Lower leg skin (tissue), 4 donors: ENCODE measurements at regions not wholly inside any gene's neighbourhood (a gene's known extent, or its start where the extent isn't known, plus 50 kb on each side); places are given as distances from the start of the nearest gene placed in this dataset.

Experiments
- DNase-seq, 2 donors: peaks; one replicate each; pipeline ENCODE4 v3.0.0-alpha.2; 2019; ENCODE audit warnings: low spot score in 2 of 2
- H3K4me3 ChIP-seq: fragments of 200-600 bp; sonication (generic); 2 replicates; pipeline ENCODE4 v1.5.1; 2017; ENCODE audit warnings: mild to moderate bottlenecking, low read depth; ENCODE audit not compliant: poor library complexity, severe bottlenecking
- CTCF ChIP-seq, 3 donors: fragments of 450-650 bp; IDR thresholded peaks; one replicate each; pipeline ENCODE4 v1.5.1; 2016; ENCODE audit warnings: antibody characterized with exemption in 3 of 3, mild to moderate bottlenecking in 3 of 3, moderate library complexity in 2 of 3
- POLR2A ChIP-seq, 2 donors: fragments of 450-650 bp; IDR thresholded peaks; one replicate each; pipeline ENCODE4 v1.6.1; 2016 to 2017; ENCODE audit warnings: antibody characterized with exemption in 2 of 2, mild to moderate bottlenecking in 1 of 2, moderate library complexity in 1 of 2
- WGBS, 2 donors: methylation state at CpG; one replicate each; pipeline ENCODE4 v1.1.5; 2018; 5-methylcytosine and 5-hydroxymethylcytosine counted together
- intact Hi-C: fragments of 100-400 bp; cut with DNase I; formaldehyde crosslinking; loops from one replicate; pipeline ENCODE4 v1.15.0; 2023; ENCODE audit warnings: low total_unique reads

GRCh38 chr13:33891196-33891742, 73.3 kb downstream of the RFC3 start:
- no peak for DNase-seq
- H3K4me3 ChIP-seq = no peak overlapping the region
- TF ChIP-seq CTCF (IDR thresholded peaks at IDR 0.05) (no peak), POLR2A (IDR thresholded peaks at IDR 0.05) (no peak)
- intact Hi-C loops = no loop called here

GRCh38 chr13:33893559-33893958, 75.6 kb downstream of the RFC3 start:
- H3K4me3 ChIP-seq = no peak overlapping the region
- intact Hi-C loops = no loop called here
- TF ChIP-seq POLR2A (IDR thresholded peaks at IDR 0.05) = no peak
- TF ChIP-seq CTCF (IDR thresholded peaks at IDR 0.05) = no peak
- no peak for DNase-seq

GRCh38 chr13:33904431-33904830, 86.5 kb downstream of the RFC3 start:
- no peak for DNase-seq
- intact Hi-C loops = no loop called here
- no peak overlapping the region for H3K4me3 ChIP-seq
- WGBS, 2 donors = 83 to 88% methylated on average over 8 of the region's 8 CpGs
- TF ChIP-seq CTCF (IDR thresholded peaks at IDR 0.05) (no peak), POLR2A (IDR thresholded peaks at IDR 0.05) (no peak)

- 91 to 92% methylated on average over 1 of the region's 1 CpG for WGBS, 2 donors
- intact Hi-C loops = no loop called here
- no peak for TF ChIP-seq POLR2A (IDR thresholded peaks at IDR 0.05)
- no peak for TF ChIP-seq CTCF (IDR thresholded peaks at IDR 0.05)
- H3K4me3 ChIP-seq = no peak overlapping the region
- DNase-seq = no peak
Measured at GRCh38 chr13:33908116-33908515, 90.2 kb downstream of the RFC3 start.

- TF ChIP-seq POLR2A (IDR thresholded peaks at IDR 0.05) = no peak
- no peak for TF ChIP-seq CTCF (IDR thresholded peaks at IDR 0.05)
- intact Hi-C loops = no loop called here
- no peak overlapping the region for H3K4me3 ChIP-seq
- 40 to 56% methylated on average over 1 of the region's 1 CpG for WGBS, 2 donors
- DNase-seq = no peak
Measured at GRCh38 chr13:33910255-33910654, 92.3 kb downstream of the RFC3 start.

- TF ChIP-seq POLR2A (IDR thresholded peaks at IDR 0.05) = no peak
- TF ChIP-seq CTCF (IDR thresholded peaks at IDR 0.05) = no peak
- no peak overlapping the region for H3K4me3 ChIP-seq
- DNase-seq = no peak
- intact Hi-C loops = no loop called here
- 91 to 98% methylated on average over 3 of the region's 3 CpGs for WGBS, 2 donors
Measured at GRCh38 chr13:33911521-33911920, 93.6 kb downstream of the RFC3 start.
